OCI-LY3 (cell line): ENCODE measurements at regions not wholly inside any gene's neighbourhood (a gene's known extent, or its start where the extent isn't known, plus 50 kb on each side); places are given as distances from the start of the nearest gene placed in this dataset.

Experiments used
- H2AFZ ChIP-seq: fragments of 200-600, 300-600 bp; shearing (Covaris generic); 2 replicates; pipeline ENCODE4 v1.6.0; 2014; ENCODE audit warnings: antibody characterized with exemption, low read depth, low read length
- H3K27ac ChIP-seq: fragments of 200-600, 300-600 bp; sonication (generic); 2 replicates; pipeline ENCODE4 v1.5.1; 2014; ENCODE audit warnings: mild to moderate bottlenecking, low read length, moderate library complexity, mixed read lengths
- H3K27me3 ChIP-seq: fragments of 200-600, 300-600 bp; sonication (generic); 2 replicates; pipeline ENCODE4 v1.6.1; 2014; ENCODE audit warnings: low read depth, low read length, mixed read lengths
- H3K36me3 ChIP-seq: fragments of 200-600, 300-600 bp; sonication (generic); replicated peaks from 2 replicates; pipeline ENCODE3; 2014; ENCODE audit warnings: low read depth, low read length, mixed read lengths
- H3K4me1 ChIP-seq: fragments of 300-600, 200-600 bp; sonication (generic); 2 replicates; pipeline ENCODE4 v1.6.1; 2014; ENCODE audit warnings: low read length, mixed read lengths
- H3K4me2 ChIP-seq: fragments of 200-600, 300-600 bp; sonication (generic); 2 replicates; pipeline ENCODE4 v1.6.1; 2014; ENCODE audit warnings: low read length, mixed read lengths
- H3K4me3 ChIP-seq: fragments of 300-600, 200-600 bp; sonication (generic); 2 replicates; pipeline ENCODE4 v1.5.1; 2014; ENCODE audit warnings: antibody characterized with exemption, mild to moderate bottlenecking, low read length, moderate library complexity
- H3K79me2 ChIP-seq: fragments of 300-600, 200-600 bp; shearing (Covaris generic); 2 replicates; pipeline ENCODE4 v1.6.1; 2014; ENCODE audit warnings: mild to moderate bottlenecking, low read length, mixed read lengths
- H3K9ac ChIP-seq: fragments of 300-600, 200-600 bp; shearing (Covaris generic); 2 replicates; pipeline ENCODE4 v1.6.0; 2014; ENCODE audit warnings: mild to moderate bottlenecking, low read length, moderate library complexity
- H3K9me3 ChIP-seq: fragments of 200-600, 300-600 bp; shearing (Covaris generic); 2 replicates; pipeline ENCODE4 v1.6.1; 2014; ENCODE audit warnings: low read length, mixed read lengths; ENCODE audit not compliant: insufficient read depth
- H4K20me1 ChIP-seq: fragments of 200-600, 300-600 bp; sonication (generic); 2 replicates; pipeline ENCODE4 v1.6.1; 2016; ENCODE audit warnings: low read length, mixed read lengths; ENCODE audit not compliant: insufficient read depth
- CTCF ChIP-seq: fragments of 200-600, 300-600 bp; sonication (generic); IDR thresholded peaks from 2 replicates; pipeline ENCODE4 v1.5.1; 2014; ENCODE audit warnings: antibody characterized with exemption, low read length, low read depth
- EZH2phosphoT487 ChIP-seq: fragments of 200-600 bp; shearing (Covaris generic); IDR thresholded peaks from 2 replicates; pipeline ENCODE4 v1.6.1; 2018; ENCODE audit warnings: antibody characterized with exemption, mixed run types, low read depth

GRCh38 chr13:107258599-107259187 is 690.8 kb upstream of the ARGLU1 start:
- Histone ChIP-seq H3K27ac (no peak overlapping the region), H2AFZ (no peak overlapping the region), H3K36me3 (no peaks in the 10 kb centered on the region), H4K20me1 (no peaks in the 10 kb centered on the region), H3K4me3 (no peak overlapping the region), H3K79me2 (no peaks in the 10 kb centered on the region), H3K4me2 (no peak overlapping the region), H3K27me3 (no peaks in the 10 kb centered on the region), H3K4me1 (no peaks in the 10 kb centered on the region), H3K9ac (no peak overlapping the region), H3K9me3 (no peaks in the 10 kb centered on the region)
- no peak for TF ChIP-seq CTCF
- TF ChIP-seq EZH2phosphoT487: no peak

- no peak overlapping the region for H3K9ac ChIP-seq
- no peak overlapping the region for H3K27ac ChIP-seq
- H3K36me3 ChIP-seq: no peaks in the 10 kb centered on the region
- no peaks in the 10 kb centered on the region for H3K4me1 ChIP-seq
- H3K79me2 ChIP-seq: no peaks in the 10 kb centered on the region
- H3K27me3 ChIP-seq: no peaks in the 10 kb centered on the region
- H3K4me3 ChIP-seq: no peak overlapping the region
- no peak overlapping the region for H3K4me2 ChIP-seq
- H4K20me1 ChIP-seq: no peaks in the 10 kb centered on the region
- no peak overlapping the region for H2AFZ ChIP-seq
- H3K9me3 ChIP-seq: no peaks in the 10 kb centered on the region
- TF ChIP-seq CTCF (no peak), EZH2phosphoT487 (no peak)
These were observed 686.5 kb upstream of the ARGLU1 start for GRCh38 chr13:107254392-107254791.

GRCh38 chr13:107252428-107252827 is 684.5 kb upstream of the ARGLU1 start:
- TF ChIP-seq CTCF (no peak), EZH2phosphoT487 (no peak)
- Histone ChIP-seq H3K9ac (no peak overlapping the region), H2AFZ (no peak overlapping the region), H3K9me3 (no peaks in the 10 kb centered on the region), H3K79me2 (no peaks in the 10 kb centered on the region), H4K20me1 (no peaks in the 10 kb centered on the region), H3K4me3 (no peak overlapping the region), H3K27me3 (no peaks in the 10 kb centered on the region), H3K36me3 (no peaks in the 10 kb centered on the region), H3K27ac (no peak overlapping the region), H3K4me2 (no peak overlapping the region), H3K4me1 (no peaks in the 10 kb centered on the region)

GRCh38 chr13:107252021-107252420 is 684.1 kb upstream of the ARGLU1 start:
- Histone ChIP-seq H3K9me3 (no peaks in the 10 kb centered on the region), H3K4me1 (no peaks in the 10 kb centered on the region), H3K4me2 (no peak overlapping the region), H4K20me1 (no peaks in the 10 kb centered on the region), H2AFZ (no peak overlapping the region), H3K9ac (no peak overlapping the region), H3K27me3 (no peaks in the 10 kb centered on the region), H3K4me3 (no peak overlapping the region), H3K36me3 (no peaks in the 10 kb centered on the region), H3K79me2 (no peaks in the 10 kb centered on the region), H3K27ac (no peak overlapping the region)
- TF ChIP-seq EZH2phosphoT487: no peak
- TF ChIP-seq CTCF: no peak
